ENCODE measurements at regions not wholly inside any gene's neighbourhood (a gene's known extent, or its start where the extent isn't known, plus 50 kb on each side); places are given as distances from the start of the nearest gene placed in this dataset.

GRCh38 chr10:44478876-44479705 lies 94.2 kb upstream of the CXCL12 start:
- TF ChIP-seq GABPB1 (CRISPR knock-in tag; IDR thresholded peaks at IDR 0.05), result no peak
- no peak for TF ChIP-seq STAT6 (CRISPR knock-in tag; conservative IDR thresholded peaks at IDR 0.05; ENCODE audit: low read depth)
- TF ChIP-seq PREB (CRISPR knock-in tag; IDR thresholded peaks at IDR 0.05; ENCODE audit: borderline replicate concordance), result no peak
- TF ChIP-seq TEAD4 (CRISPR knock-in tag; IDR thresholded peaks at IDR 0.05), result no peak
- no peak for TF ChIP-seq ZNF317 (CRISPR knock-in tag; IDR thresholded peaks at IDR 0.05; ENCODE audit: borderline replicate concordance, low read depth)
- TF ChIP-seq SMAD3 (CRISPR knock-in tag; IDR thresholded peaks at IDR 0.05; ENCODE audit: borderline replicate concordance), result no peak
- no peak for TF ChIP-seq CTCF (IDR thresholded peaks at IDR 0.05)
